Smooth muscle cell of the brain vasculature (primary cell): ENCODE measurements at regions not wholly inside any gene's neighbourhood (a gene's known extent, or its start where the extent isn't known, plus 50 kb on each side); places are given as distances from the start of the nearest gene placed in this dataset.

Source experiments
- DNase-seq: peaks from one replicate; pipeline ENCODE4 v3.0.0-alpha.2; 2012; ENCODE audit warnings: low read depth, low spot score

GRCh38 chr6:53974941-53975340, 136.3 kb upstream of the MLIP start:
- DNase-seq: no peak

GRCh38 chr6:53975941-53976615, 135.2 kb upstream of the MLIP start:
- DNase-seq: no peak

DNA sequence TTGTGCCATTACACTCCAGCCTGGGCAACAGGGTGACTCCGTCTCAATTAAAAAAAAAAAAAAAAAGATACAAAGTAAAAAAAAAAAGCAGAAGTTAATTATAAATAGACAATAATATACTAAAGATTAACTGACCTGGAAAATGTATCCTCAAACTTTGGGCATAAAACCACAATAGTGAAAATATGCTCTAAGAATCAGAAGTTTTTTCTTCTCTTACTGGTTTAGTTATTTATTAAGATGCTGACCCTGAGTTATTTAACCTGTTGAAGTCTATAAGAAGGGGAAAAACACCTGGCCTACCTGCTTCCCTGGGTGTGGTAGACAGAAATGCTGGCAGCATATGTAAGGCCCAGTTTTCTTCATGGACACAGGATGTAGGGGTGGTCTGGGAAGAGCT, 133.7 kb upstream of the MLIP start:
- no peak for DNase-seq

DNA sequence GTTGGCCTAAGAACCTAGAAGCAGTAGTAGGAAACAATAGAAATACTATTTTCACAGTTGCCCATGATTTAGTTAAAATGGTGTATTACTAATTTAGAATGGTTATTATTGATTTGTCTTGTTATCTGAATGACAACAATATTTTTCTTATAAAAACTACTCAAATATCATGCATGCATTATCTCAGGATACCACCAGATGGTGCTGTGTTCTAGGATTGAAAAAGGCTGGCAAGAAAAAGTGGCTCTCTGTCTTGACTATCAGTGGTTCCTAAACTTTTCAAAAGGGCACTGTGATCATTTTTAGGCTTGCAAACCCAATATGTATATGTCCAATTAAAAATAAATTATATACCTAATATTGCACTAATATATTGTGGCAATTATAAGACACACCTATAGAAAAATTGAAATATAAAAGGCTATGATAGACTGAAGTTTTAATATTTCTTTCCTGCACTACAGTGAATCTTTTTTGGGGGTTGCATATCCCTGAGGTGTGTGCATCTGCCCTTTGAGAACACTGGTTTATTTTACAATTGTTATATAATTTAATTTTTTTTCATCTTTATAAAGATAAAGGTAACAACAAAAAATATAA, 131.7 kb upstream of the MLIP start:
- peak; percentile 39 for DNase-seq

GRCh38 chr6:53982366-53983050, 128.7 kb upstream of the MLIP start:
- DNase-seq: no peak

DNA sequence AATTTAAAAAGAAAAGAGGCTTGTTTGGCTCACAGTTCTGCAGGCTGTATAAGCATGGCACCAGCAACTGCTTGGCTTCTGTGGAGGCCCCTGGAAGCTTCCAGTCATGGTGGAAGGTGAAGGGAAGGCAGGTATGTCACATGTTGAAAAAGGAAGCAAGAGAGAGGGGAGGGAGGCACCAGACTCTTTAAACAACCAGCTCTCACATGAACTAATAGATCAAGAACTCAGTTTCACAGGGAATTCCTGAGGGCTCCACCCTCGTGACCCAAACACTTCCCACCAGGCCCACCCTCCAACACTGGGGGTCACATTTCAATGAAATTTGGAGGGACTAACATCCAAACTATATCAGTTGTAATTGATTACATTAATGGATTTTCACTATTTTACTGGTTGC, 127.9 kb upstream of the MLIP start:
- no peak for DNase-seq

GRCh38 chr6:53984163-53984562, 127.1 kb upstream of the MLIP start:
- DNase-seq: peak; percentile 47

DNA sequence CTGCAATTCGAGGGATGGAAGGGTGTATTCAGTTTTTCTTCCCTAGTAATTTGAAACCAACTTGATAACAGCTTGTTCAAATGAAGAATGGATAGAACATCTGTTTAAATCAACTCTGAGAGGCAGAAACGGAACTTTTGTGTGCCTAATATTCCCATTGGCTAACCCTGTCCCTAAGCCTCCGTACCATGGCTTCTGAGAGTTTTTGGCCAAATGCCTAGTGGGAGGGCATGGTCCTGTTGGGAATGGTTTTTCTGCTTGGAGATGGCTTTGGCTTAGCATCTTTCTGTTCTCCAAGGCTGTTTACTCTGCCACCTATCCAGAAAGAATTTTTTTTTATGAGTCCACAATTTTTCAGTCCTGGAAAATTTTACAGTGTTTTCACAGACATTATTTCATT, 126.7 kb upstream of the MLIP start:
- no peak for DNase-seq

- DNase-seq: no peak
Observed at GRCh38 chr6:53985366-53985765, 125.9 kb upstream of the MLIP start.

GRCh38 chr6:53986165-53986720, 125.0 kb upstream of the MLIP start:
- peak; percentile 51 for DNase-seq

DNA sequence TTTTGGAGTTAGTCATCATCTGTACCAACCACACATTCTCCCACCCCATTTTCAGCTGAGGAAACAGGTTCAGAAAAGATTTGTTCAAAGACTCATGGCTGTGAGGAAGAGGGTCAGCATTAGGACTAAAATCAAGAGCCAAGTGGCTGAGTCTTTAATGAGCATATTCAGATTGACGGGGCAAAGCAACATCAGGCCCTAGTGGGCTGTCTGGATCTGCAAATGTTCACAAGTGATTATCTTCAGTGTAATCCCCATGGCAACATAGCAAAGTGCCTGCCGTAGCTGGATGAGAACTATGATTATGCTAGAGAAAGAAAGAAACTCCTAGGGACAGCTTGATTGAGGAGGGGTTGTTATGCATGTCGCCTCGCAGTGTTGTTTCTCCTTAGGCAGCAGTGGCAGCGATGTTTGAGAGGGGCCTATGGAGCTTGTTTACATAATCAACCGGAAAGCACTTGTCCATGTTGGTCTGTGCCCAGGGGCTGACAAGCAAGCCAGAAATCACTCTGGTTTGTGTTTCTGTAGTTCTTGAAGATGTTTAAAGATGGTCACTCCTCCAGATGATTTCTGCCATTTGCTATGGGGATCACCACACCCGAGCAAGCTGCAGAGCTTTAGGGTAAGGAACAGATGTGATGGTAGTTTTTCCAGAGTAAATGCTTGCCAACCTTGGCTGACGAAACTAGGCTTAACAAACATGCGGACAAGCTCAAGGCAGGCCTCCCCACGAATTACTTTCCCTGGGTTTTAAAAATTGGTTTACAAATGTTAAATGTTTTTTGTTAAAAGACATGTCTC, 124.3 kb upstream of the MLIP start:
- no peak for DNase-seq

GRCh38 chr6:53987522-53987888, 123.7 kb upstream of the MLIP start:
- DNase-seq: no peak

- DNase-seq: peak; percentile 28
Observed at GRCh38 chr6:53989504-53989903, 121.7 kb upstream of the MLIP start.

DNA sequence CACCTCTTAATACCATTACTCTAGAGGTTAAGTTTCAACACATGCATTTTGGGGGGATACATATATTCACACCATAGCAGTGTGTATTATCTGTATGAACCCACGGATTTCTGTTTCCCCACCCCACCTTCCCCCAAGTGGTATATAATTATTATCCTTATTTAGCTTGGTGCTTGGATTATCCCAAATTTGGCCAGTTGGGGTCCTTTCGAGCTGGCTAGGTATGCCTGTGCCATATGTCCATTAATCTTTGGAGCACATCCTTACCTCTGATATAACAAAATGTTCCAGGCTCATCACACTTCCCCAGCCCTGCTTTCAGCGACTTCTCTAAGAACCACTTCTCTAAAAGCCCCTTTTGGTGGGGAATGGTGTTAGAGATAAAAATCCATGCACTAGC, 118.7 kb upstream of the MLIP start:
- no peak for DNase-seq

DNA sequence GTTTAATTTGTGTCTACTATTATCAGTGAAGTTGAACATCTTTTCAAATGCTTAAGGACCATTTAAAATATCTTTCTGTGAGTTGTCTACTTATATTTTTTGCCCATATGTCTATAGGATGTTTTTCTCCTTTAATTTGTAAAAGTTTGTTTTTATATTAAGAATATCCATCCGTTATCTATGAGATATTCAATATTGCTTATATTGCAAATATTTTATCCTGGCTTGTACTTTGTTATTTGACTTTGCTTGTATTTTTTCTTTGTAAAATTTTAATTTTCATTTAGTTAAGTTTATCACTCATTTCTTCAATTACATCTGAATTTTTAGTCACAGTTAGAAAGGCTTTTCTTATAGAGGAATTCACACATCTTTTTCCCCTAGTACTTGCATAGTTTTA, 117.0 kb upstream of the MLIP start:
- no peak for DNase-seq

DNA sequence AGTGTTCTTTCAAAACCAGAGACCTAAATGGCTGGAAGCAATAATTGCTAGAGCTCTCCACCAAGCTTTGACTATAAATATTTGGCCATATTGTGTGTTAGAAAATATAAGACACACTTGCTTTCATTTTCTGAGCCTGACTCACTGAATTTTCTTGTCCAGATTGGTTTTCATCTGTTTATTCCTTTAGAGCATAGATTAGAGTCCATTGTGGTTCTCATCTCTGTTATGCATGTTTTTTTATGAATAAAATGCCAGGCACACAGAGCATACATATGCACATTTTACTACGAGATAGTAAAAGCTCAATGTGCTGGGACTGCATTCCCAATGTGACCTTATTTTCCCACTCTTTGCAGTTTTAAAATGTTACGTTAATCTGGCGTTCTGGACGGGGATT, 115.3 kb upstream of the MLIP start:
- DNase-seq: no peak

- DNase-seq: no peak
Observed at GRCh38 chr6:53998303-53998702, 112.9 kb upstream of the MLIP start.

DNA sequence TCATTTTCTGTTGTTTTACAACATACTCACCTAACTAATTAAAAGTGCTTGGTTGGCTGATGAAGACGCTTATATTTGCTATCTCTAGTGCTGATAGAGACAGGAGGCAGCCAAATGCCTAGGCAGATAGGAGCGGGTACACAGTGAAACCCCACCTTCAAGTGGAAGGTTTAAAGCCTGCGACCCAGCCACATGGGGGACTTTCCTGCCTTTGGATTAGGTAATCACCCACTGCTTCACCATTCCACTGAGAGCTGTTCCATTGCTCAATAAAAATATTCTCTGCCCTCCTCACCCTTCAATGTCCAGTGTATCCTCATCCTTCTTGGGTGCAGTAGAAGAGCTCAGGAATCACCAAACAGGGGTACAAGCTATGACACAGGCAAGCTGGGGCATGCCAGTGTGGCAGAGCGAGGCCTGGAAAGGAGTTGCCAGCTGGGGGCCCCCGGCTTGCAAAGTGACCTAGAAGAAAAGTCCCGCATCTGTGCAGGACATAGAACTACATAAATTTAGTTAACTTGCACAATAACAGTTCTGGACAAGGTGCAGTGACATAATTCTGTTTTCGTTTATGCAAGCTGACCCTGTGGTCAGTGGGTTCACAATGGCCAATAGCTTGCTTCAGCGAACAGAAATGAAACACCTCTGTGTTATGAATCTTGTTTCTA, 112.0 kb upstream of the MLIP start:
- no peak for DNase-seq

DNA sequence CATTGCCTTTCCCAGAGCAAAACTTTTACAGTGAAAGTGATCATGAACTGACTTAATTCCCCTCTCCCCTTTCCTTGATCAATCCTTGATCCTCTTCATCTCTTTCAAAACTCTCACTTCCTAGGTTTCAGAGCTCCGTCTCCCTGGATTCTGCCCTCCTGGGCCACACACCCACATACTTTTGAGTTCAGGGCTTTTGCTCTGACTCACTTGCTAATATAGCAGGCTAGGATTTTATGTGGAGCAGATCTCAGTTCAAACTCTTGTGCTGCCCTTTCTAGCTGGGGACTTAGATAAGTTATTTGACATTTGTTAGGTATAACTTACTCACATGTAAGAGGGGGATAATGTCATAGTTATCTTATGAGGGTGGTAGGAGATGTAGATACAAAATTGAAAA, 109.1 kb upstream of the MLIP start:
- no peak for DNase-seq

GRCh38 chr6:54003316-54003715, 107.9 kb upstream of the MLIP start:
- no peak for DNase-seq

DNA sequence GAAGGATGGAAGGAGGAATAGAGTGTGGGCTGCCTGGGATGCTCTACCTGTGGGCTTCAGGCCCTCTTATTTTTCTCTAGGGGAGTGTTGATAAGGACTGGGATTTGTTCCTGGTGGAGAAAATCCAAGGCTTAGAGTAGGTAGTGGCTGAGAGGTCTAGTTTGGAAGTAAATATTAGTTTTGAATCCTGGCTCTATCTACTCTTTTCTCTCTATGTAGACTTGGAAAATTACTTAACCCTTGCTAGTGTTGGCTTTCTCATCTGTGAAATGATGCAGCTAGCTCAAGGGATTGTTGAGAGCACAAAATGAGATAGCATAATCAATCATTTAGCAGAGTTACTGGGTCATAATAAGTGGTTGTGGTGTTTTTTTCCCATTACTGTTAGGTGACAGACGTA, 102.7 kb upstream of the MLIP start:
- DNase-seq: no peak
